OCI-LY7 (cell line): ENCODE measurements at regions not wholly inside any gene's neighbourhood (a gene's known extent, or its start where the extent isn't known, plus 50 kb on each side); places are given as distances from the start of the nearest gene placed in this dataset.

Experiments
- EZH2phosphoT487 ChIP-seq: fragments of 200-600 bp; sonication (generic); IDR thresholded peaks from 2 replicates; pipeline ENCODE4 v1.6.1; 2018; ENCODE audit warnings: low read depth, borderline replicate concordance, mild to moderate bottlenecking, mixed run types, antibody characterized with exemption, low read length, moderate library complexity, mixed read lengths
- TF ChIP-seq, protein P1 (sequence below): fragments of 200-600 bp; sonication (generic); conservative IDR thresholded peaks from 2 replicates; pipeline ENCODE4 v1.5.1; 2014; ENCODE audit warnings: mild to moderate bottlenecking, antibody characterized with exemption, low read length, moderate library complexity, mixed read lengths

DNA sequence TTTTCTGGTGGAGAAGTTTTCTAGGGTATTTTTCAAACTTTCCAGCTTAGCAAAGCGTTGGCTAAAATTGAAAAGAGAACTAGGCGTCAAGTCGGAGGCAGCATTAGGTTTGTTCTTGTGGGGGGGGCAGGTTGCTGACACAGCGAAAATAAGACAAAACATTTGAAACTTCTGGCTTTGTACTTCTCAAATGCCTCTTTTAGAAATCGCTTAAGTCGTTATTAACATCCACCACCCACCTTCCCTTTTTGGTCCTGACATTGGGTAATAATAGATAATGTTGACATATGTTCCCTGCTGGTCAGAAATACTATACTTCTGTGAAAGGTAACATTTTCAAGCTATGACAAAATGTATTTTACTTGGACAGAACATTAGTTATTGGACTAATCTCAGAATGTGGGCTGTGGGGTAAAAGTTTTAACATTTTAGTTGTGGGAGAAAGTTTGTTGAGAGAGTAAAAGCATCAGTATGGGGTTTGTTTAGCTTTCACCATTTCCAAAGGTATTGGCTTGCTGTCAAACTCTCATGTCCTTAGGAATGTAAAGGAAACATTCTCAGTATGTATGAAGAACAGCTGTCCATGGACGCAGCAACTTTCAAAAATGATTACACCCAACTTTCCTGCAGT, 88.1 kb upstream of the ZEB2 start:
- TF ChIP-seq, protein P1, sequence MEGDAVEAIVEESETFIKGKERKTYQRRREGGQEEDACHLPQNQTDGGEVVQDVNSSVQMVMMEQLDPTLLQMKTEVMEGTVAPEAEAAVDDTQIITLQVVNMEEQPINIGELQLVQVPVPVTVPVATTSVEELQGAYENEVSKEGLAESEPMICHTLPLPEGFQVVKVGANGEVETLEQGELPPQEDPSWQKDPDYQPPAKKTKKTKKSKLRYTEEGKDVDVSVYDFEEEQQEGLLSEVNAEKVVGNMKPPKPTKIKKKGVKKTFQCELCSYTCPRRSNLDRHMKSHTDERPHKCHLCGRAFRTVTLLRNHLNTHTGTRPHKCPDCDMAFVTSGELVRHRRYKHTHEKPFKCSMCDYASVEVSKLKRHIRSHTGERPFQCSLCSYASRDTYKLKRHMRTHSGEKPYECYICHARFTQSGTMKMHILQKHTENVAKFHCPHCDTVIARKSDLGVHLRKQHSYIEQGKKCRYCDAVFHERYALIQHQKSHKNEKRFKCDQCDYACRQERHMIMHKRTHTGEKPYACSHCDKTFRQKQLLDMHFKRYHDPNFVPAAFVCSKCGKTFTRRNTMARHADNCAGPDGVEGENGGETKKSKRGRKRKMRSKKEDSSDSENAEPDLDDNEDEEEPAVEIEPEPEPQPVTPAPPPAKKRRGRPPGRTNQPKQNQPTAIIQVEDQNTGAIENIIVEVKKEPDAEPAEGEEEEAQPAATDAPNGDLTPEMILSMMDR, result no peak
- no peak for TF ChIP-seq EZH2phosphoT487
